Testis (tissue), 2 donors: ENCODE measurements at regions not wholly inside any gene's neighbourhood (a gene's known extent, or its start where the extent isn't known, plus 50 kb on each side); places are given as distances from the start of the nearest gene placed in this dataset.
A peak's percentile ranks its signal among the peaks of the same experiment; 100 is the strongest.

ENCODE experiments used
- DNase-seq: peaks from one replicate; pipeline ENCODE4 v3.0.0-alpha.2; 2019
- H3K27ac ChIP-seq, 2 donors: fragments of 200-600 bp; sonication (generic); one replicate each; pipeline ENCODE4 v1.5.1; 2019
- H3K27me3 ChIP-seq: fragments of 200-600 bp; sonication (generic); one replicate; pipeline ENCODE4 v1.5.1; 2019
- H3K36me3 ChIP-seq: fragments of 200-600 bp; sonication (generic); one replicate; pipeline ENCODE4 v1.5.1; 2017; ENCODE audit warnings: low read depth; ENCODE audit errors: missing control alignments
- H3K4me1 ChIP-seq: fragments of 200-600 bp; sonication (generic); one replicate; pipeline ENCODE4 v1.5.1; 2019
- H3K4me3 ChIP-seq, 2 donors: fragments of 200-600 bp; sonication (generic); one replicate each; pipeline ENCODE4 v1.5.1; 2017 to 2019
- H3K9me3 ChIP-seq: fragments of 200-600 bp; sonication (generic); one replicate; pipeline ENCODE4 v1.5.1; 2017
- POLR2A ChIP-seq: fragments of 450-650 bp; IDR thresholded peaks from one replicate; pipeline ENCODE4 v1.6.1; 2017; ENCODE audit warnings: antibody characterized with exemption, mild to moderate bottlenecking, moderate library complexity
- WGBS, 2 donors: methylation state at CpG; one replicate each; pipeline ENCODE4 v1.1.5; 2018; 5-methylcytosine and 5-hydroxymethylcytosine counted together
- intact Hi-C: fragments of 100-400 bp; cut with DNase I; formaldehyde crosslinking; loops from one replicate; pipeline ENCODE4 v1.15.1; 2023; ENCODE audit warnings: low total_unique reads
- TF ChIP-seq, protein P1 (sequence below), 3 experiments: fragments of 450-650 bp in 2 of 3; fragments of 200-600 bp in 1 of 3; sonication (generic) in 1 of 3; IDR thresholded peaks; one replicate each; pipeline ENCODE4 v1.5.1; 2016 to 2019; ENCODE audit warnings: antibody characterized with exemption in 3 of 3, mild to moderate bottlenecking in 2 of 3, moderate library complexity in 1 of 3

DNA sequence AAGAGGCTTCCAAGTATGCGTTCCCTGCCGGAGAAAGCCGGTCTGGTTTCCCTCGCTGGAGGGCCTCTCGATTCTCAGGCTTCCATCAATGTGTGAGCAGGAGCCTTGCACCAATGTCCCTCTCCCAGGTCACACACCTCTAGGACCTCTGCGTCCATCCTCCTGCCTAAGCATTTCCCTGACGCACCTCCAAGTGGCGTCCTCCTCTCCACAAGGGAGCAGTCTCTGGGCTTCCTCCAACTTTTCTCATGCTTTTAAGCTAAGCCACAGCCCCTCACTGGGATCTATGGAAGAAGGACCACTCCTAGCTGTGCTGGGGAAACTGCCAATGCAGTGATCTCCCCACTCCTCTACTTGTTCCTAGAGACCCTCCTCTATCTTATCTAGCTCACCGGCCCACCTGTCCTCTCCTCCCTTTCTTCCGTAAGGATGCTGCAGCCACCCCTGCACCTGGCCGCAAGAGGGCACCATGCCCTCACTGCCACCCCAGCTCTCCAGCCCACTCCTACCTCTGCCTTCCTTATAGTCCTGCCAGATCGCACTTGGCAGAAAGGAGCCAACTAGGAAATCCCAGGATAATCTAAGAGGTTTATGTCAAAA is 258.7 kb downstream of the LRFN2 start:
- H3K27ac ChIP-seq = no peak overlapping the region
- intact Hi-C loops = no loop called here
- no peak overlapping the region for H3K4me3 ChIP-seq
- no peaks in the 10 kb centered on the region for H3K4me1 ChIP-seq
- peak; percentile 44 for DNase-seq
- H3K9me3 ChIP-seq = no peaks in the 10 kb centered on the region
- TF ChIP-seq, protein P1, sequence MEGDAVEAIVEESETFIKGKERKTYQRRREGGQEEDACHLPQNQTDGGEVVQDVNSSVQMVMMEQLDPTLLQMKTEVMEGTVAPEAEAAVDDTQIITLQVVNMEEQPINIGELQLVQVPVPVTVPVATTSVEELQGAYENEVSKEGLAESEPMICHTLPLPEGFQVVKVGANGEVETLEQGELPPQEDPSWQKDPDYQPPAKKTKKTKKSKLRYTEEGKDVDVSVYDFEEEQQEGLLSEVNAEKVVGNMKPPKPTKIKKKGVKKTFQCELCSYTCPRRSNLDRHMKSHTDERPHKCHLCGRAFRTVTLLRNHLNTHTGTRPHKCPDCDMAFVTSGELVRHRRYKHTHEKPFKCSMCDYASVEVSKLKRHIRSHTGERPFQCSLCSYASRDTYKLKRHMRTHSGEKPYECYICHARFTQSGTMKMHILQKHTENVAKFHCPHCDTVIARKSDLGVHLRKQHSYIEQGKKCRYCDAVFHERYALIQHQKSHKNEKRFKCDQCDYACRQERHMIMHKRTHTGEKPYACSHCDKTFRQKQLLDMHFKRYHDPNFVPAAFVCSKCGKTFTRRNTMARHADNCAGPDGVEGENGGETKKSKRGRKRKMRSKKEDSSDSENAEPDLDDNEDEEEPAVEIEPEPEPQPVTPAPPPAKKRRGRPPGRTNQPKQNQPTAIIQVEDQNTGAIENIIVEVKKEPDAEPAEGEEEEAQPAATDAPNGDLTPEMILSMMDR (IDR thresholded peaks at IDR 0.05) = peak; percentile 15 to 42 (median 19)
- no peak for TF ChIP-seq POLR2A
- 68 to 71% methylated on average over 12 of the region's 12 CpGs for WGBS, 2 donors
- H3K27me3 ChIP-seq = no peaks in the 10 kb centered on the region
- H3K36me3 ChIP-seq = no peaks in the 10 kb centered on the region

DNA sequence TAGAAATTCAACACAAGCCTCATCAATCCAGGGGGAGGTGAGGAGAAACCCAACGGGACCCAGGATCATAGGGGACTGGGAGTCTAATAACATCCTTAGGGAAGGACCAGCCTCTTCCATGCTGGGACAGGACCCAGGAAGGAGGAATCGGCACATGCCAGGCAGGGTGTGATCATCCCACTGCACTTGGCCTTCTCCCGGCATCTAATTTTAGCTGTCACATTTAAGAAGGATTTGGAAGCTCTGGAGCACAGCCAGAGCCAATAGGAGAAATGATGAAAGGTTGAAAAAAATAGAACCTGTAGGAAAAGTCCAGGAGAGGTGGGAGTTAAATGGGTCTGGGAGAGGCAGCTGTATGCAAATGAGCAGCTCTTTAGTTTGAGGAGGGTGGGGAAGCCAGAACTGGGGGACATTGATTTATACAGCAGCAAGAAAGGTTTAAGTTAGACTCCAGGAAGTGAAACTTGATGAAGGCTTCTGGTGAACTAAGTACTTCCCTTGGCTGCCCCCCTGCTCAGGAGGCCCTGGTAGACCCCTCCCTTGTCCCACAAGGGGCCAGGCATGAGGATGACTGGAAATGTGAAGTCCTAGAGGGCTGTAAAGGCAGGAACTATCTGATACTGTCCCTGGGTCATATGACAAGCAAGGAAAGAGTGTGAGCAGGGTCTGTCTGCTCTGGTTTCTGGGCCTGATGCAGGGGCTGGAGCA is 260.3 kb downstream of the LRFN2 start:
- 73 to 81% methylated on average over 3 of the region's 3 CpGs for WGBS, 2 donors
- TF ChIP-seq, protein P1 (IDR thresholded peaks at IDR 0.05) = no peak
- no peak for TF ChIP-seq POLR2A
- DNase-seq = no peak

DNA sequence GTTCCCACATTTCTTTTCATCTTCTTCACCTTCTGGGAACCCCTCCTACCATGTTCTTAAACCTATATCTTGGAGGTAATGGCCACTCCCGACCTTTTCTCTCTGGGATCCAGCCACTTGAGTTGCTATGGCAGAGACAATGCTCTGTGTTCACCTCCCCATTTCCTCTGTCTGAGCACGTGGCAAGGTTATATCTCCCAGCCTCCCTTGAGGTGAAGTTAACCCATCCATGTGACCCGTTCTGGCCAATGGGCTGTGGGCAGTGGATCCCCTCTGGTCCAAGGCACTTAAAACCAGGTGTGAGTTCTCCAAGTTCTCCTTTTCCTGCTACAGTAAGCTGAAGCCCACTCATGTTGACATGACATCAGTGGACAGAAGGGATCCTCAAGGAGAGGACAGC is 261.4 kb downstream of the LRFN2 start:
- no peaks in the 10 kb centered on the region for H3K9me3 ChIP-seq
- no peaks in the 10 kb centered on the region for H3K4me1 ChIP-seq
- intact Hi-C loops = no loop called here
- no peak overlapping the region for H3K27ac ChIP-seq
- no peak for TF ChIP-seq POLR2A
- TF ChIP-seq, protein P1 (IDR thresholded peaks at IDR 0.05) = no peak
- no peak overlapping the region for H3K4me3 ChIP-seq
- 78 to 87% methylated on average over 3 of the region's 3 CpGs for WGBS, 2 donors
- DNase-seq = no peak
- no peaks in the 10 kb centered on the region for H3K27me3 ChIP-seq
- H3K36me3 ChIP-seq = no peaks in the 10 kb centered on the region

More for the DNA sequence above, 260.3 kb downstream of the LRFN2 start:
- no peaks in the 10 kb centered on the region for H3K27me3 ChIP-seq
- no peaks in the 10 kb centered on the region for H3K36me3 ChIP-seq
- intact Hi-C loops = no loop called here
- no peak overlapping the region for H3K27ac ChIP-seq
- no peaks in the 10 kb centered on the region for H3K9me3 ChIP-seq
- H3K4me1 ChIP-seq = no peaks in the 10 kb centered on the region
- no peak overlapping the region for H3K4me3 ChIP-seq

DNA sequence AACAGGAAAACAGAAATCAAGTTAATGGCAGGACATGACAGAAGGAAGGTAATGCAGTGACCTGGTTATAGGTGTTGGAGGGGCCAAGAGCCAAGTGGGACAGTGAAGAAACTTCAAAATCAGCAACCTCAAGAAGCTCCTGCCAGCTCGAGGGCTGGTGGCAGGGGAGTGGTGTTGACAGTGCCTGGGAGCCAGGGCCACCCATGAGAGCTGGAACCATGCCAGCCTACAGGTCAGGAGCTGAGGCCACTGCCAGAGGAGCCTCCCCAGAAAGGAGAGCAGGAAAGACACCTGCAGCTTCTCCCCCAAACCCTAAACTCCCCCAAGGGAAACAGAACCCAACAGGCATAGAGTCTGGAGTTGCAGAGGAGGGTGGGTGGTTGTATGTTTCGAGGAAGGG is 262.1 kb downstream of the LRFN2 start:
- peak; percentile 32 for DNase-seq
- no peak overlapping the region for H3K27ac ChIP-seq
- TF ChIP-seq, protein P1 (IDR thresholded peaks at IDR 0.05) = no peak
- no peak for TF ChIP-seq POLR2A
- no peaks in the 10 kb centered on the region for H3K4me1 ChIP-seq
- no peaks in the 10 kb centered on the region for H3K27me3 ChIP-seq
- no peaks in the 10 kb centered on the region for H3K9me3 ChIP-seq
- no peaks in the 10 kb centered on the region for H3K36me3 ChIP-seq
- 53 to 75% methylated on average over 2 of the region's 2 CpGs for WGBS, 2 donors
- H3K4me3 ChIP-seq = no peak overlapping the region
- intact Hi-C loops = no loop called here
